HG02885 (cell line): ENCODE measurements at regions not wholly inside any gene's neighbourhood (a gene's known extent, or its start where the extent isn't known, plus 50 kb on each side); places are given as distances from the start of the nearest gene placed in this dataset.

Source experiments
- ATAC-seq: cut with Tn5 transposase; IDR thresholded peaks from one replicate; pipeline ENCODE4 v1.9.1; 2021; ENCODE audit warnings: mild to moderate bottlenecking; ENCODE audit not compliant: unreplicated experiment, poor library complexity

- no peak for ATAC-seq
Observed at GRCh38 chr17:55635253-55635914, 87.3 kb downstream of the TMEM100 start.

- ATAC-seq = no peak
Observed at GRCh38 chr17:55634702-55635101, 88.0 kb downstream of the TMEM100 start.

- ATAC-seq = no peak
Observed at GRCh38 chr17:55632893-55633292, 89.8 kb downstream of the TMEM100 start.

GRCh38 chr17:55632236-55632635 is 90.4 kb downstream of the TMEM100 start:
- ATAC-seq = no peak

GRCh38 chr17:55629995-55630394 is 92.7 kb downstream of the TMEM100 start:
- no peak for ATAC-seq

GRCh38 chr17:55625521-55625920 is 97.1 kb downstream of the TMEM100 start:
- peak; percentile 77 for ATAC-seq

- ATAC-seq = peak; percentile 73
Observed at GRCh38 chr17:55624772-55625433, 97.8 kb downstream of the TMEM100 start.

- ATAC-seq = no peak
Observed at GRCh38 chr17:55622547-55622946, 100.1 kb downstream of the TMEM100 start.

- no peak for ATAC-seq
Observed at GRCh38 chr17:55620945-55621344, 101.7 kb downstream of the TMEM100 start.

GRCh38 chr17:55620023-55620422 is 102.6 kb downstream of the TMEM100 start:
- ATAC-seq = no peak

GRCh38 chr17:55617441-55617840 is 105.2 kb downstream of the TMEM100 start:
- no peak for ATAC-seq

- ATAC-seq = no peak
Observed at GRCh38 chr17:55614061-55614460, 102.8 kb upstream of the SMIM36 start.

- no peak for ATAC-seq
Observed at GRCh38 chr17:55612691-55613141, 101.5 kb upstream of the SMIM36 start.

- no peak for ATAC-seq
Observed at GRCh38 chr17:55607731-55608341, 96.6 kb upstream of the SMIM36 start.

GRCh38 chr17:55606488-55606815 is 95.2 kb upstream of the SMIM36 start:
- ATAC-seq = no peak

GRCh38 chr17:55605705-55606487 is 94.6 kb upstream of the SMIM36 start:
- no peak for ATAC-seq

- ATAC-seq = peak; percentile 59
Observed at GRCh38 chr17:55601874-55602364, 90.7 kb upstream of the SMIM36 start.

GRCh38 chr17:55598495-55598894 is 87.2 kb upstream of the SMIM36 start:
- no peak for ATAC-seq

GRCh38 chr17:55588446-55589242 is 77.4 kb upstream of the SMIM36 start:
- no peak for ATAC-seq

GRCh38 chr17:55587608-55588139 is 76.4 kb upstream of the SMIM36 start:
- no peak for ATAC-seq
